ENCODE measurements at regions not wholly inside any gene's neighbourhood (a gene's known extent, or its start where the extent isn't known, plus 50 kb on each side); places are given as distances from the start of the nearest gene placed in this dataset.
"Not testable (repeated sequence)": the region's sequence is repeated elsewhere in the genome, so short reads cannot be mapped to it uniquely, and the experiment has no call there.

GRCh38 chr4:64718091-64718490, 308.8 kb upstream of the TECRL start:
- DNase-seq = no peak

- no peak for DNase-seq
These were observed 306.5 kb upstream of the TECRL start for GRCh38 chr4:64715741-64716140.

- DNase-seq = peak; percentile 20
These were observed 304.1 kb upstream of the TECRL start for GRCh38 chr4:64713256-64713840.

- no peak for DNase-seq
These were observed 303.3 kb upstream of the TECRL start for GRCh38 chr4:64712590-64712989.

- no peak for DNase-seq
These were observed 296.7 kb upstream of the TECRL start for GRCh38 chr4:64705989-64706388.

GRCh38 chr4:64698171-64698570, 288.9 kb upstream of the TECRL start:
- DNase-seq = no peak

- DNase-seq = no peak
These were observed 273.7 kb upstream of the TECRL start for GRCh38 chr4:64682946-64683345.

GRCh38 chr4:64682481-64682880, 273.2 kb upstream of the TECRL start:
- DNase-seq = no peak

- not testable (repeated sequence) for DNase-seq
These were observed 263.9 kb upstream of the TECRL start for GRCh38 chr4:64673121-64673520.

GRCh38 chr4:64670647-64671046, 261.4 kb upstream of the TECRL start:
- DNase-seq = no peak

GRCh38 chr4:64643841-64644240, 234.6 kb upstream of the TECRL start:
- no peak for DNase-seq

- no peak for DNase-seq
These were observed 233.7 kb upstream of the TECRL start for GRCh38 chr4:64642936-64643335.

GRCh38 chr4:64640402-64640801, 231.2 kb upstream of the TECRL start:
- not testable (repeated sequence) for DNase-seq

- no peak for DNase-seq
These were observed 216.2 kb upstream of the TECRL start for GRCh38 chr4:64625438-64625837.

GRCh38 chr4:64617800-64618199, 208.6 kb upstream of the TECRL start:
- DNase-seq = no peak

- DNase-seq = no peak
These were observed 205.0 kb upstream of the TECRL start for GRCh38 chr4:64614276-64614675.

- DNase-seq = no peak
These were observed 203.8 kb upstream of the TECRL start for GRCh38 chr4:64613046-64613445.

- no peak for DNase-seq
These were observed 188.8 kb upstream of the TECRL start for GRCh38 chr4:64598066-64598465.

- DNase-seq = no peak
These were observed 185.5 kb upstream of the TECRL start for GRCh38 chr4:64594723-64595122.

- DNase-seq = no peak
These were observed 179.3 kb upstream of the TECRL start for GRCh38 chr4:64588507-64588906.

GRCh38 chr4:64584981-64585557, 175.8 kb upstream of the TECRL start:
- peak; percentile 29 for DNase-seq

- DNase-seq = no peak
These were observed 174.9 kb upstream of the TECRL start for GRCh38 chr4:64584125-64584524.

- no peak for DNase-seq
These were observed 173.2 kb upstream of the TECRL start for GRCh38 chr4:64582492-64582891.

GRCh38 chr4:64581422-64581821, 172.2 kb upstream of the TECRL start:
- DNase-seq = no peak

- no peak for DNase-seq
These were observed 154.9 kb upstream of the TECRL start for GRCh38 chr4:64564126-64564525.
